ENCODE measurements at regions not wholly inside any gene's neighbourhood (a gene's known extent, or its start where the extent isn't known, plus 50 kb on each side); places are given as distances from the start of the nearest gene placed in this dataset.

DNA sequence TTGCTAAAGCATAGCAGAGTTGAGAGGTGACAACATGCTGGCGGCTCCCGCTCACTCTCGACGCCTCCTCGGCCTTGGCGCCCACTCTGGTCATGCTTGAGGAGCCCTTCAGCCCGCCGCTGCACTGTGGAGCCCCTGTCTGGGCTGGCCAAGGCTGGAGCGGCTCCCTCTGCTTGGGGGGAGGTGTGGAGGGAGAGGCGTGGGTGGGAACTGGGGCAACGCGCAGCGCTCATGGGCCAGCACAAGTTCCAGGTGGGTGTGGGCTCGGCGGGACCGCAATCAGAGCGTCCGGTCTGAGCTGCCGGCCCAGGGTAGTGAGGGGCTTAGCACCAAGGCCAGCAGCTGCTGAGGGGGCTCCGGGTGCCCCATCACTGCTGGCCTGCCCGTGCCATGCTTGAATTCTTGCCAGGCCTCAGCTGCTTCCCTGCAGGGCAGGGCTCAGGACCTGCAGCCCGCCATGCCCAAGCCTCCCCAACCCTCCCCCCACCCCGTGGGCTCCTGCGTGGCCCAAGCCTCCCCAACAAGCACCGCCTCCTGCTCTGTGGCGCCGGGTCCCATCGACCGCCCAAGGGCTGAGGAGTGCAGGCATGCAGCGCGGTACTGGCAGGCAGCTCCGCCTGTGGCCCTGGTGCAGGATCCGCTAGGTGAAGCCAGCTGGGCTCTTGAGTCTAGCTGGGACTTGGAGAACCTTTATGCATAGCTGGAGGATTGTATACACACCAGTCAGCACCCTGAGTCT, 2052.8 kb upstream of the CELF4 start:
- H3K27ac ChIP-seq, result no peak overlapping the region
- H3K36me3 ChIP-seq, result no peaks in the 10 kb centered on the region
- no peaks in the 10 kb centered on the region for H3K9me3 ChIP-seq (ENCODE audit: low read depth)
- TF ChIP-seq, protein P1, sequence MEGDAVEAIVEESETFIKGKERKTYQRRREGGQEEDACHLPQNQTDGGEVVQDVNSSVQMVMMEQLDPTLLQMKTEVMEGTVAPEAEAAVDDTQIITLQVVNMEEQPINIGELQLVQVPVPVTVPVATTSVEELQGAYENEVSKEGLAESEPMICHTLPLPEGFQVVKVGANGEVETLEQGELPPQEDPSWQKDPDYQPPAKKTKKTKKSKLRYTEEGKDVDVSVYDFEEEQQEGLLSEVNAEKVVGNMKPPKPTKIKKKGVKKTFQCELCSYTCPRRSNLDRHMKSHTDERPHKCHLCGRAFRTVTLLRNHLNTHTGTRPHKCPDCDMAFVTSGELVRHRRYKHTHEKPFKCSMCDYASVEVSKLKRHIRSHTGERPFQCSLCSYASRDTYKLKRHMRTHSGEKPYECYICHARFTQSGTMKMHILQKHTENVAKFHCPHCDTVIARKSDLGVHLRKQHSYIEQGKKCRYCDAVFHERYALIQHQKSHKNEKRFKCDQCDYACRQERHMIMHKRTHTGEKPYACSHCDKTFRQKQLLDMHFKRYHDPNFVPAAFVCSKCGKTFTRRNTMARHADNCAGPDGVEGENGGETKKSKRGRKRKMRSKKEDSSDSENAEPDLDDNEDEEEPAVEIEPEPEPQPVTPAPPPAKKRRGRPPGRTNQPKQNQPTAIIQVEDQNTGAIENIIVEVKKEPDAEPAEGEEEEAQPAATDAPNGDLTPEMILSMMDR (IDR thresholded peaks at IDR 0.05; ENCODE audit: low read depth, low read length), result no peak
- no peaks in the 10 kb centered on the region for H3K4me1 ChIP-seq (ENCODE audit: low read depth)
- H3K27me3 ChIP-seq, result no peaks in the 10 kb centered on the region
- no peak overlapping the region for H3K4me3 ChIP-seq
- no peak for DNase-seq (ENCODE audit: low read depth in 1 of 2, low spot score in 1 of 2)

DNA sequence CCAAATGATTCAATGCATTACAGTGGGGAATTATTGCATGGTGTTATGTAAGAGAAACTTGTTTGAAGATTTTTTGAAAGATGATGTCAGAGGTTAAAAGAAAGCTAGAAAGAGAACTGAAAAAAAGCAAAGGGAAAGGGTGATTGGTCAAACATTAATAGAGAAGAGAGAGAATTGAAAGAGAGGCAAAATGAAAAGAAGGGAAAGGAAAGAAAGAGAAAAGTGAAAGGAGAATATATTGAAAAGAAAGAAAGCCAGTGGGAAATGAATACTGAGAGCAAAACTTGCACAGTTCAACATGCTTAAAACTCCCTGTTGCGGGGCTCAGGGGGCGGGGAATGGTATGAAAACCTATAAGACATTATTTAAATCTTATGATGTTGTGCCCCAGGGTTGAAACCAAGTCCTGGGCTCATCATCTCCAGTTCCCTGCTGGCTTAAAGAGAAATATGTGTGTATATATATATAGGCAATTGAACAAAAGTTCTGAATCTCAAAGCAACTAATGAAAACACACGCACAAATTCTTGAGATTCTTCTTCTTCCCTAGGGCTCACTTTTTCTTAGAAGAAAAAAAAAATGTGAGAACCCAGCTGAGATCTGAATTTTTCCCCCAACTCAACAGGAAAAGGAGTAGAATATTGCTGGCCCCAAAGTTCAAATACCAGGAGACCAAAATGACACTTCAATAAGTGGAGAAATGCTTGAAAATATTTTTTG, 2045.9 kb upstream of the CELF4 start:
- no peak overlapping the region for H3K4me3 ChIP-seq
- no peaks in the 10 kb centered on the region for H3K9me3 ChIP-seq (ENCODE audit: low read depth)
- H3K27me3 ChIP-seq, result no peaks in the 10 kb centered on the region
- H3K36me3 ChIP-seq, result no peaks in the 10 kb centered on the region
- no peak overlapping the region for H3K27ac ChIP-seq
- DNase-seq (ENCODE audit: low read depth in 1 of 2, low spot score in 1 of 2), result peak in 1 of 2 donors; percentile 30
- TF ChIP-seq, protein P1 (IDR thresholded peaks at IDR 0.05; ENCODE audit: low read depth, low read length), result no peak
- H3K4me1 ChIP-seq (ENCODE audit: low read depth), result no peaks in the 10 kb centered on the region

DNA sequence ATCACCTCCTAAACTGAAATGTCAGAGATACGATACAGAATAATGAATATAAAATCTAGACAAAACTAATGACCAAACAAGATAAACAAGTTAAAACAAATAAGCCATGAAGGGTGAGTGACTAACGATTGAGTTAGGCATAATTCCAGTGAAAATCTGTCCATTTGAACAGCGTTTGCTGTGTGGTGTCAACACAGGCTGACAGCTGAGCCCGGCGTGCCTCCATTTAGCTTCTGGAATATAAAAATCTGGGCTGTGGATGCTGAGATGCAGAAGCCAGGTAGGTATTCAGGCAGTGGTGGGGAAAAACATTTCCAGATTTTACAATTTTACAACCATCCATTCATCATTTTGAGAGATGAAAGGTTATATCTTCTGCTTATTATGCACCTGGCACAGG, 2041.4 kb upstream of the CELF4 start:
- no peak for DNase-seq (ENCODE audit: low read depth in 1 of 2, low spot score in 1 of 2)
- TF ChIP-seq, protein P1 (IDR thresholded peaks at IDR 0.05; ENCODE audit: low read depth, low read length), result no peak
- no peaks in the 10 kb centered on the region for H3K36me3 ChIP-seq
- no peaks in the 10 kb centered on the region for H3K9me3 ChIP-seq (ENCODE audit: low read depth)
- H3K4me3 ChIP-seq, result no peak overlapping the region
- H3K27ac ChIP-seq, result no peak overlapping the region
- no peaks in the 10 kb centered on the region for H3K27me3 ChIP-seq
- H3K4me1 ChIP-seq (ENCODE audit: low read depth), result peaks cover 3% of the 10 kb centered on the region

DNA sequence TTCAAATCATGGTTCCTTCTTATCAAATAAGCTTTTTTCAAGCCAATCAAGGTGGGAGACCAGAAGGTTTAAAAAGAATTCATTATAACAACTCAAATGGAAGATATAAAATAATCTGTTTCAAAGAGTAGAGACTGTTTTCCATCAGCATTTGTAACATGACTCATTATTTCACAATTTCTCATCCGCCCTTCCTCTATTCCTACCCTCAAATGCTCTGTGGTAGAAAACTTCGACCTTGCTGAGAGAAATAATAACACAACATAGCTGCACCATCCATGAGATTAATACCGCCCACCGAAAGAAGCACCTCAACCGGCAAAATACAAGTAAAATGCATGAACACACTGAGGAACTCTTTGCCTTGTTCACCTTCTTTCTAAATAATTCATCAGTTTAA, 2039.2 kb upstream of the CELF4 start:
- Histone ChIP-seq H3K36me3 (no peaks in the 10 kb centered on the region), H3K4me3 (no peak overlapping the region), H3K27me3 (no peaks in the 10 kb centered on the region), H3K4me1 (ENCODE audit: low read depth) (peaks cover 13% of the 10 kb centered on the region), H3K9me3 (ENCODE audit: low read depth) (no peaks in the 10 kb centered on the region), H3K27ac (no peak overlapping the region)
- TF ChIP-seq, protein P1 (IDR thresholded peaks at IDR 0.05; ENCODE audit: low read depth, low read length), result no peak
- DNase-seq (ENCODE audit: low read depth in 1 of 2, low spot score in 1 of 2), result peak in 1 of 2 donors; percentile 72

DNA sequence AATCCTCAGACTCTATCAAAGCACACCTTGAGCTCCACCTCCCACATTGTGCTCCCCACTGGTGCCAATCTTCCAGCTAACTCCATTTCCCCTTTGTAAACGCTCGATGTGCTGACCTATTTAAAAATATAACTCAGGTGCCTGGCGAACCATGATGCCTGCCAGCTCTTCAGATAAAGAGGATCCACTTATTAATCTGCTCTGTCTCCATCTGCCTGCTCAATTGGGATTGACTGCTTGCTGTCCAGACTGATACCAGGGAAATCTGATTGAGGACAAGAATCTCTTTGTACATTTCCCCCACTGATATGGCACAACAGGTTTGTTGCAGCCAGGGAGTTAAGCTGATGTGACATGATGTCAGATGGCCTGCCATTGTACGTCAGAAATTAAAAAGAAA, 2036.5 kb upstream of the CELF4 start:
- H3K27me3 ChIP-seq, result no peaks in the 10 kb centered on the region
- TF ChIP-seq, protein P1 (IDR thresholded peaks at IDR 0.05; ENCODE audit: low read depth, low read length), result no peak
- peaks cover 13% of the 10 kb centered on the region for H3K4me1 ChIP-seq (ENCODE audit: low read depth)
- no peak overlapping the region for H3K4me3 ChIP-seq
- no peak for DNase-seq (ENCODE audit: low read depth in 1 of 2, low spot score in 1 of 2)
- H3K36me3 ChIP-seq, result no peaks in the 10 kb centered on the region
- H3K27ac ChIP-seq, result no peak overlapping the region
- H3K9me3 ChIP-seq (ENCODE audit: low read depth), result no peaks in the 10 kb centered on the region

Measured in cardiac muscle cell (in vitro differentiated cells and primary cell).